Stomach (tissue), 4 donors: ENCODE measurements at regions not wholly inside any gene's neighbourhood (a gene's known extent, or its start where the extent isn't known, plus 50 kb on each side); places are given as distances from the start of the nearest gene placed in this dataset.

ENCODE experiments used
- CTCF ChIP-seq, 7 experiments: fragments of 450-650 bp in 4 of 7; fragments of 200-600 bp in 3 of 7; sonication (generic) in 3 of 7; IDR thresholded peaks; one replicate each; pipeline ENCODE4 v1.5.1; 2016 to 2019; ENCODE audit warnings: antibody characterized with exemption in 7 of 7, control low read depth in 2 of 7, mild to moderate bottlenecking in 1 of 7
- POLR2AphosphoS5 ChIP-seq, 3 donors: sonication (generic); formaldehyde crosslinking; IDR thresholded peaks; one replicate each; pipeline ENCODE4 v1.6.1; 2016; ENCODE audit warnings: antibody characterized with exemption in 3 of 3

- TF ChIP-seq POLR2AphosphoS5 (IDR thresholded peaks at IDR 0.05) (no peak), CTCF (IDR thresholded peaks at IDR 0.05) (no peak)
Measured at GRCh38 chr13:109273326-109273751, 513.0 kb downstream of the IRS2 start.
